Endothelial cell of umbilical vein (primary cell): ENCODE measurements at regions not wholly inside any gene's neighbourhood (a gene's known extent, or its start where the extent isn't known, plus 50 kb on each side); places are given as distances from the start of the nearest gene placed in this dataset.

ENCODE experiments used
- BruUV-seq: library from RNA; stranded (reverse); fragments of 400-500 nt; replicated peaks from 2 replicates; lab custom pipeline; 2021; lab: Mats Ljungman, UMichigan
- CTCF ChIA-PET: fragments of 300-600, 350-600 bp; sonication (Branson Sonifier 250); formaldehyde crosslinking; loops from one replicate; lab custom pipeline; 2021; ENCODE audit warnings: antibody characterized with exemption, inconsistent platforms; lab: Charles Lee
- POLR2A ChIA-PET: fragments of 300-600, 350-600 bp; sonication (Branson Sonifier 250); formaldehyde crosslinking; loops from one replicate; lab custom pipeline; 2021; ENCODE audit warnings: antibody characterized with exemption, inconsistent platforms; lab: Charles Lee
- DNase-seq: peaks from one replicate; pipeline ENCODE4 v3.0.0-alpha.2; 2011; ENCODE audit warnings: low read depth, low spot score
- FAIRE-seq: peaks from 2 replicates; lab custom pipeline; 2011; peaks lifted over from hg19 to GRCh38; lab: Jason Lieb, UNC
- H2AFZ ChIP-seq: 2 replicates; pipeline ENCODE4 v1.6.0; 2012; ENCODE audit warnings: low read depth, low read length, control low read depth, inconsistent platforms
- H3K27ac ChIP-seq: 2 replicates; pipeline ENCODE4 v1.5.1; 2011; ENCODE audit warnings: low read depth, mild to moderate bottlenecking, control low read depth, low read length, moderate library complexity; ENCODE audit not compliant: insufficient read depth
- H3K27me3 ChIP-seq, 2 experiments: 2 replicates each; pipeline versions ENCODE4 v1.6.0 to v1.6.1; 2011; ENCODE audit warnings: low read length in 2 of 2, mixed read lengths in 1 of 2; ENCODE audit not compliant: control insufficient read depth in 2 of 2, insufficient read depth in 2 of 2
- H3K36me3 ChIP-seq, 2 experiments: 2 replicates in 1 of 2; 3 replicates in 1 of 2; pipeline ENCODE4 v1.5.1; 2011; ENCODE audit warnings: low read length in 2 of 2, mild to moderate bottlenecking in 1 of 2, moderate library complexity in 1 of 2; ENCODE audit not compliant: control insufficient read depth in 2 of 2, insufficient read depth in 2 of 2; ENCODE audit errors: extremely low read depth in 1 of 2
- H3K4me1 ChIP-seq: 3 replicates; pipeline ENCODE4 v1.5.1; 2011; ENCODE audit warnings: mild to moderate bottlenecking, low read length; ENCODE audit not compliant: control insufficient read depth, insufficient read depth; ENCODE audit errors: extremely low read depth
- H3K4me2 ChIP-seq: 2 replicates; pipeline ENCODE4 v1.6.1; 2011; ENCODE audit warnings: low read length, control low read depth, mixed read lengths; ENCODE audit not compliant: insufficient read depth
- H3K4me3 ChIP-seq, 3 experiments: fragments of 200-600 bp in 1 of 3; sonication (generic), shearing (Covaris generic) in 1 of 3; replicated peaks in 1 of 3; 2 replicates each; pipeline ENCODE4 v1.5.1; 2011 to 2016; ENCODE audit warnings: control low read depth in 3 of 3, low read length in 3 of 3, mild to moderate bottlenecking in 2 of 3, inconsistent platforms in 1 of 3, low read depth in 1 of 3, moderate library complexity in 1 of 3; ENCODE audit not compliant: insufficient read depth in 1 of 3
- H3K79me2 ChIP-seq: 2 replicates; pipeline ENCODE4 v1.6.0; 2012; ENCODE audit warnings: low read length, inconsistent platforms; ENCODE audit not compliant: control insufficient read depth, insufficient read depth
- H3K9ac ChIP-seq: replicated peaks from 2 replicates; pipeline ENCODE3; 2011; ENCODE audit warnings: low read length, control low read depth; ENCODE audit not compliant: insufficient read depth; ENCODE audit errors: extremely low read depth
- H3K9me1 ChIP-seq: replicated peaks from 3 replicates; pipeline ENCODE4 v1.6.0; 2011; ENCODE audit warnings: mild to moderate bottlenecking, low read length; ENCODE audit not compliant: control insufficient read depth, insufficient read depth; ENCODE audit errors: extremely low read depth
- H3K9me3 ChIP-seq: replicated peaks from 2 replicates; pipeline ENCODE4 v1.5.1; 2012; ENCODE audit warnings: low read length, inconsistent platforms; ENCODE audit not compliant: control insufficient read depth, insufficient read depth
- H4K20me1 ChIP-seq: replicated peaks from 2 replicates; pipeline ENCODE3; 2011; ENCODE audit warnings: mild to moderate bottlenecking, low read length; ENCODE audit not compliant: control insufficient read depth, insufficient read depth; ENCODE audit errors: extremely low read depth
- CTCF ChIP-seq, 2 donors: IDR thresholded peaks; 1 replicate in 1 of 2; 2 replicates in 1 of 2; pipeline ENCODE4 v1.5.1; 2011; ENCODE audit warnings: low read length in 2 of 2, mild to moderate bottlenecking in 2 of 2, moderate library complexity in 2 of 2, control low read depth in 1 of 2, inconsistent platforms in 1 of 2, low read depth in 1 of 2; ENCODE audit not compliant: insufficient read depth in 1 of 2; ENCODE audit errors: extremely low read depth in 1 of 2
- EZH2 ChIP-seq: IDR thresholded peaks from 2 replicates; pipeline ENCODE4 v1.6.1; 2012; ENCODE audit warnings: borderline replicate concordance, low read depth, mild to moderate bottlenecking, moderate library complexity, low read length, inconsistent platforms; ENCODE audit not compliant: severe bottlenecking
- FOS ChIP-seq: IDR thresholded peaks from 2 replicates; pipeline ENCODE4 v1.6.1; 2011; ENCODE audit warnings: mild to moderate bottlenecking, low read length, moderate library complexity, borderline replicate concordance; ENCODE audit not compliant: insufficient read depth
- GATA2 ChIP-seq: IDR thresholded peaks from 2 replicates; pipeline ENCODE4 v1.7.0; 2011; ENCODE audit warnings: low read depth, mild to moderate bottlenecking, moderate library complexity, mixed read lengths, low read length; ENCODE audit not compliant: insufficient read length, insufficient read depth
- JUN ChIP-seq: IDR thresholded peaks from 2 replicates; pipeline ENCODE4 v1.6.1; 2011; ENCODE audit warnings: borderline replicate concordance, low read depth; ENCODE audit not compliant: insufficient read length, insufficient read depth
- MAX ChIP-seq: IDR thresholded peaks from 2 replicates; pipeline ENCODE4 v1.6.1; 2011; ENCODE audit not compliant: insufficient read depth, insufficient read length
- MYC ChIP-seq: IDR thresholded peaks from one replicate; pipeline ENCODE4 v1.6.1; 2011; ENCODE audit warnings: mild to moderate bottlenecking, low read depth, low read length
- POLR2A ChIP-seq: IDR thresholded peaks from 2 replicates; pipeline ENCODE4 v1.6.1; 2012; ENCODE audit warnings: low read depth, mild to moderate bottlenecking, control low read depth, low read length
- POLR2AphosphoS5 ChIP-seq: IDR thresholded peaks from 2 replicates; pipeline ENCODE4 v1.6.1; 2012; ENCODE audit warnings: low read depth, mild to moderate bottlenecking, control low read depth, low read length, moderate library complexity; ENCODE audit not compliant: insufficient read depth
- dilution Hi-C: fragments of 300-500 bp; cut with MboI; formaldehyde crosslinking; loops from one replicate; pipeline ENCODE4 v1.15.0; 2019; ENCODE audit warnings: low sequenced_read_pairs; ENCODE audit not compliant: extremely low pct_ligation_motif_present
- intact Hi-C: fragments of 100-400 bp; cut with micrococcal nuclease; formaldehyde crosslinking; loops from one replicate; pipeline ENCODE4 v1.10.0; 2022

GRCh38 chrX:3250966-3251365 lies 95.5 kb downstream of the MXRA5 start:
- no peaks in the 10 kb centered on the region for H3K9me1 ChIP-seq
- H3K9me3 ChIP-seq, result no peaks in the 10 kb centered on the region
- no peak for TF ChIP-seq MYC
- TF ChIP-seq JUN, result no peak
- no peak for TF ChIP-seq FOS
- TF ChIP-seq GATA2, result no peak
- TF ChIP-seq POLR2A, result no peak
- TF ChIP-seq MAX, result no peak
- no peak for TF ChIP-seq CTCF (IDR thresholded peaks at IDR 0.05; ENCODE audit: extremely low read depth in 1 of 2, insufficient read depth in 1 of 2, low read depth in 1 of 2, low read length in 2 of 2)
- no peak for TF ChIP-seq EZH2
- no peak for TF ChIP-seq POLR2AphosphoS5
- H3K36me3 ChIP-seq, result no peaks in the 10 kb centered on the region
- no peak overlapping the region for H3K27ac ChIP-seq
- ChIA-PET CTCF (no interaction called here), POLR2A (no interaction called here)
- H3K9ac ChIP-seq, result no peak overlapping the region
- no peak overlapping the region for H2AFZ ChIP-seq
- H3K4me1 ChIP-seq, result no peaks in the 10 kb centered on the region
- H3K27me3 ChIP-seq, result no peaks in the 10 kb centered on the region
- no TSS peak for BruUV-seq
- dilution Hi-C loops, result no loop called here
- intact Hi-C loops, result no loop called here
- no peak for FAIRE-seq
- DNase-seq, result no peak
- no peaks in the 10 kb centered on the region for H4K20me1 ChIP-seq
- H3K4me3 ChIP-seq, result no peak overlapping the region
- H3K4me2 ChIP-seq, result no peak overlapping the region
- no peaks in the 10 kb centered on the region for H3K79me2 ChIP-seq
